Naive thymus-derived CD4-positive, alpha-beta T cell (primary cell): ENCODE measurements at regions not wholly inside any gene's neighbourhood (a gene's known extent, or its start where the extent isn't known, plus 50 kb on each side); places are given as distances from the start of the nearest gene placed in this dataset.

Experiments used
- ATAC-seq: fragments of 150-1000 bp; cut with Tn5 transposase; 2 replicates; pipeline ENCODE4 v1.10.0; 2021; ENCODE audit warnings: mild to moderate bottlenecking, moderate library complexity
- CTCF ChIA-PET: fragments of 350-600 bp; sonication (Branson Sonifier 250); formaldehyde crosslinking; loops from one replicate; lab custom pipeline; 2021; ENCODE audit warnings: antibody characterized with exemption; lab: Charles Lee
- POLR2A ChIA-PET: fragments of 350-600 bp; sonication (Branson Sonifier 250); formaldehyde crosslinking; loops from one replicate; lab custom pipeline; 2021; ENCODE audit warnings: antibody characterized with exemption, inconsistent platforms; lab: Charles Lee
- DNase-seq, 9 donors: peaks; one replicate each; pipeline versions ENCODE4 v3.0.0 to v3.0.0-alpha.2; 2020 to 2022; ENCODE audit warnings: mixed read lengths in 1 of 9
- H3K27ac ChIP-seq: one replicate; pipeline ENCODE4 v1.7.0; 2013; ENCODE audit warnings: mild to moderate bottlenecking, low read depth, low read length, moderate library complexity
- H3K27me3 ChIP-seq, 2 donors: one replicate each; pipeline ENCODE4 v1.7.0; 2013; ENCODE audit warnings: low read length in 2 of 2, mild to moderate bottlenecking in 2 of 2, moderate library complexity in 2 of 2; ENCODE audit not compliant: control insufficient read depth in 2 of 2, insufficient read depth in 2 of 2
- H3K36me3 ChIP-seq, 3 experiments: 1 replicate in 2 of 3; 2 replicates in 1 of 3; pipeline ENCODE4 v1.7.0; 2013; ENCODE audit warnings: low read length in 3 of 3, mild to moderate bottlenecking in 3 of 3, moderate library complexity in 1 of 3; ENCODE audit not compliant: insufficient read depth in 3 of 3, control insufficient read depth in 2 of 3
- H3K4me1 ChIP-seq, 2 donors: one replicate each; pipeline ENCODE4 v1.7.0; 2013; ENCODE audit warnings: low read length in 2 of 2, mild to moderate bottlenecking in 2 of 2, moderate library complexity in 1 of 2; ENCODE audit not compliant: control insufficient read depth in 2 of 2, insufficient read depth in 2 of 2
- H3K4me3 ChIP-seq: 2 replicates; pipeline ENCODE4 v1.7.0; 2013; ENCODE audit warnings: mild to moderate bottlenecking, low read length
- H3K9me3 ChIP-seq, 3 experiments: 1 replicate in 2 of 3; 2 replicates in 1 of 3; pipeline ENCODE4 v1.7.0; 2013; ENCODE audit warnings: low read length in 3 of 3; ENCODE audit not compliant: control insufficient read depth in 2 of 3
- H3K27ac Mint-ChIP-seq, 9 donors: one replicate each; pipeline ENCODE4 v1.8.0; 2020 to 2022; ENCODE audit warnings: mixed read lengths in 9 of 9, mild to moderate bottlenecking in 8 of 9, moderate library complexity in 5 of 9, inconsistent platforms in 2 of 9
- H3K27me3 Mint-ChIP-seq, 5 donors: one replicate each; pipeline ENCODE4 v1.8.0; 2021 to 2022; ENCODE audit warnings: mixed read lengths in 5 of 5, mild to moderate bottlenecking in 1 of 5
- H3K36me3 Mint-ChIP-seq, 5 donors: one replicate each; pipeline ENCODE4 v1.8.0; 2020 to 2022; ENCODE audit warnings: mixed read lengths in 5 of 5, mild to moderate bottlenecking in 3 of 5, inconsistent platforms in 1 of 5
- H3K4me1 Mint-ChIP-seq, 7 donors: one replicate each; pipeline ENCODE4 v1.8.0; 2020 to 2022; ENCODE audit warnings: mixed read lengths in 7 of 7, mild to moderate bottlenecking in 3 of 7, inconsistent platforms in 1 of 7
- H3K4me3 Mint-ChIP-seq, 10 donors: one replicate each; pipeline ENCODE4 v1.8.0; 2020 to 2022; ENCODE audit warnings: mild to moderate bottlenecking in 10 of 10, mixed read lengths in 10 of 10, moderate library complexity in 6 of 10, inconsistent platforms in 2 of 10
- H3K9me3 Mint-ChIP-seq, 11 donors: one replicate each; pipeline ENCODE4 v1.8.0; 2020 to 2022; ENCODE audit warnings: mixed read lengths in 11 of 11, mild to moderate bottlenecking in 4 of 11, inconsistent platforms in 1 of 11, moderate library complexity in 1 of 11
- intact Hi-C, 2 donors: fragments of 100-400 bp; cut with micrococcal nuclease; formaldehyde crosslinking; loops; one replicate each; pipeline ENCODE4 v1.15.1; 2023

DNA sequence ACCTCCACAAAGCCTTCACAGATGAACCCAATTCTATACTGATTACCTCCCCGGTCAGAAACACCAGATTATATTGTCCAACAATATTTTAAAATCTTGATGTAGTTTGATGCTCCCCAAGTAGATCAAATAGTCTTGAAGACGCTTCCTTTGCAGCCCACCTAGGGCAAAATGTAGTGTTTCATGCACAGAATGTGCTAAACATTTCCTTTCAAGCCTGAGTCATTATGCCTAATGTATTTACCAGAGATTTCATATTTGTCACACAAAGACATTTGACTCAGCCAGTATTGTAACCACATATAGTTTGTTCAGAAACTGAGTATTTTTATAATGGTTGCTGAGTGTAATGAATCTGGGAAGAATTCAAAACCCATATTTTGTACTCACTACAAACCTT lies 1396.8 kb downstream of the LRRC4C start:
- Mint-ChIP-seq H3K36me3 (peaks cover 0 to 3% (median 0%) of the 10 kb centered on the region in 5 donors), H3K27ac (no peak overlapping the region), H3K9me3 (peaks cover 1 to 40% (median 10%) of the 10 kb centered on the region in 11 donors), H3K4me1 (no peaks in the 10 kb centered on the region), H3K4me3 (no peak overlapping the region), H3K27me3 (no peaks in the 10 kb centered on the region)
- no peak for DNase-seq
- H3K27ac ChIP-seq: no peak overlapping the region
- ATAC-seq: no peak
- H3K4me1 ChIP-seq: no peaks in the 10 kb centered on the region
- no peak overlapping the region for H3K4me3 ChIP-seq
- no peaks in the 10 kb centered on the region for H3K36me3 ChIP-seq
- H3K9me3 ChIP-seq: no peaks in the 10 kb centered on the region
- ChIA-PET POLR2A (no interaction called here), CTCF (interaction anchor here (0.7 kb wide), 1 partner anchor 12 kb away, joined by 7 read pairs; no protein-coding TSS in a partner anchor)
- H3K27me3 ChIP-seq: no peaks in the 10 kb centered on the region
- intact Hi-C loops: no loop called here

DNA sequence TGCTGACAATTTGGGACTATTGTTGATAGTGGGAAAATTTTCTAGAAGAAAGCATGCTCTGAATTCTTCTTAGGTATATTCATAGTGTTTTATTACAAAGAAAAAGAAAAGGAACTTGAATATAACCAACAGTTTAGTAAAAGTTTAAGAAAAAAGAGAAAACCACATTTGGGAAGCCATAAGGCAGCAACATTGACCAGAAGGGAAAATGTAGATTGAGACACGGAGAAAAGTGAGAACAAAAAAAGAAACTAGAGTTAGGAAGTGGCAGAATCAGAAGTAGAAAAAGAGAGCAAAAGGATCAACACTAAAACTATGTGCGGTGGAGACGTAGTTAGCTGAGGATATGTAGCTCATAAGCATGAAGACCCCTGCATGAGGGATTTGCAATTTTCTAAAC lies 1398.2 kb downstream of the LRRC4C start:
- no peaks in the 10 kb centered on the region for H3K9me3 ChIP-seq
- ATAC-seq (no peak), DNase-seq (no peak)
- intact Hi-C loops: no loop called here
- Mint-ChIP-seq H3K27me3 (no peaks in the 10 kb centered on the region), H3K4me3 (no peak overlapping the region), H3K27ac (no peak overlapping the region), H3K4me1 (no peaks in the 10 kb centered on the region), H3K9me3 (peaks cover 0 to 46% (median 7%) of the 10 kb centered on the region in 11 donors), H3K36me3 (no peaks in the 10 kb centered on the region)
- H3K4me3 ChIP-seq: no peak overlapping the region
- ChIA-PET POLR2A (no interaction called here), CTCF (no interaction called here)
- no peaks in the 10 kb centered on the region for H3K27me3 ChIP-seq
- H3K27ac ChIP-seq: no peak overlapping the region
- no peaks in the 10 kb centered on the region for H3K4me1 ChIP-seq
- H3K36me3 ChIP-seq: no peaks in the 10 kb centered on the region

DNA sequence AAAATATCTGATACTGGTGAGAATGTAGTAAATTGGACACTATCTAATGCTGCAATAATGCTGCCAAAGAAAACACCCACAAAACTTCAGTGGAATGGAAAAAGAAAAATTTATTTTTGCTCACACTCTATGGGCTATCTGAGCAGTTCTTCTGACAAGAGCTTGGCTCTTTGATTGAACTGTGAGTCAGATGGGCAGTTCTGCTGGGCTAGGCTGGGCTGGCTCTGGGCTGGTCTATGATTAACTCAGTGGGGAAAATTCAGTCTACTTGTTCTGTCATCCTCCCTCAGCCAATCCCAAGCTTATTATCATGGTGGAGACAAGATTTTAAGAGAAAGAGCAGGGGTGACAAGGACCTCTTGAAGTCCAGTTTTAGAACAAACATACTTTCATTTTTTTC lies 1404.8 kb downstream of the LRRC4C start:
- no peak overlapping the region for H3K27ac Mint-ChIP-seq

GRCh38 chr11:40045312-40045711 lies 1414.1 kb downstream of the LRRC4C start:
- no peak for ATAC-seq
- Mint-ChIP-seq H3K4me1 (no peaks in the 10 kb centered on the region), H3K27ac (no peak overlapping the region), H3K4me3 (no peak overlapping the region), H3K9me3 (peaks cover 2 to 29% (median 16%) of the 10 kb centered on the region in 11 donors), H3K27me3 (no peaks in the 10 kb centered on the region), H3K36me3 (no peaks in the 10 kb centered on the region)
- H3K27me3 ChIP-seq: no peaks in the 10 kb centered on the region
- intact Hi-C loops: no loop called here
- no peak overlapping the region for H3K4me3 ChIP-seq
- ChIA-PET CTCF (no interaction called here), POLR2A (no interaction called here)
- no peak for DNase-seq
- no peaks in the 10 kb centered on the region for H3K9me3 ChIP-seq
- H3K27ac ChIP-seq: no peak overlapping the region
- no peaks in the 10 kb centered on the region for H3K36me3 ChIP-seq
- no peaks in the 10 kb centered on the region for H3K4me1 ChIP-seq

More for the DNA sequence above, 1404.8 kb downstream of the LRRC4C start:
- H3K4me1 ChIP-seq: no peaks in the 10 kb centered on the region
- ChIA-PET POLR2A (no interaction called here), CTCF (no interaction called here)
- ATAC-seq: no peak
- DNase-seq: no peak
- H3K27ac ChIP-seq: no peak overlapping the region
- Mint-ChIP-seq H3K27me3 (no peaks in the 10 kb centered on the region), H3K4me3 (no peak overlapping the region), H3K36me3 (no peaks in the 10 kb centered on the region), H3K9me3 (peaks cover 0 to 45% (median 6%) of the 10 kb centered on the region in 11 donors), H3K4me1 (no peaks in the 10 kb centered on the region)
- H3K36me3 ChIP-seq: no peaks in the 10 kb centered on the region
- intact Hi-C loops: no loop called here
- peaks cover 0 to 6% (median 0%) of the 10 kb centered on the region in 3 experiments for H3K9me3 ChIP-seq
- no peaks in the 10 kb centered on the region for H3K27me3 ChIP-seq
- no peak overlapping the region for H3K4me3 ChIP-seq

DNA sequence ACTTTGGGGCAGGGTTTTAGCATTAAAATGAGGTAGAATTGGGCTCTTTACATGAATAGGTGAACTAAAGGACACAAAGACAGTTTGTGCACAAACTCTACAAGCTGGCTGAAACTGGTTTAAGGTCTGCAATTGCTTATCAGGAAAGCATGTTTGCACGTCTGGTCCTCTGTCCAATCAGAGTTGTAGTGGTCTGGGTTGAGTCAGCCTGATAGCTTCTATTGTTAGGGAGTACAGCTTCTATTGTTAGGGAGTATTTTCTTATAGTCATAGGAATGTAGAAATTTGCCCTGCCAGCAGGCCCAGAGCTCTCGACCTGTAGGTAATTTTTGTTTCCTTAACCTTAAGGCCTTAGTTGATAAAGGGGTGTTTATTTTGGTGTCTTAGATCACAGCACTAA lies 1422.4 kb downstream of the LRRC4C start:
- no peak overlapping the region for H3K4me3 Mint-ChIP-seq
- intact Hi-C loops: loop anchor here in 1 of 2 donors (10.0 kb wide), 1 partner anchor 58 kb away; no protein-coding TSS in a partner anchor
- no peaks in the 10 kb centered on the region for H3K36me3 Mint-ChIP-seq
- Histone ChIP-seq H3K27ac (no peak overlapping the region), H3K4me3 (no peak overlapping the region), H3K9me3 (peaks cover 0 to 5% (median 0%) of the 10 kb centered on the region in 3 experiments), H3K36me3 (no peaks in the 10 kb centered on the region), H3K27me3 (no peaks in the 10 kb centered on the region), H3K4me1 (no peaks in the 10 kb centered on the region)
- no peak for ATAC-seq
- DNase-seq: no peak
- H3K27ac Mint-ChIP-seq: no peak overlapping the region
- no peaks in the 10 kb centered on the region for H3K27me3 Mint-ChIP-seq
- peaks cover 4 to 24% (median 14%) of the 10 kb centered on the region in 11 donors for H3K9me3 Mint-ChIP-seq
- ChIA-PET CTCF (no interaction called here), POLR2A (no interaction called here)
- H3K4me1 Mint-ChIP-seq: no peaks in the 10 kb centered on the region

- Mint-ChIP-seq H3K27me3 (no peaks in the 10 kb centered on the region), H3K27ac (no peak overlapping the region), H3K4me3 (no peak overlapping the region), H3K4me1 (no peaks in the 10 kb centered on the region), H3K36me3 (no peaks in the 10 kb centered on the region), H3K9me3 (peaks cover 5 to 25% (median 6%) of the 10 kb centered on the region in 11 donors)
- intact Hi-C loops: loop anchor here in 1 of 2 donors (10.0 kb wide), 1 partner anchor 62 kb away; no protein-coding TSS in a partner anchor
- H3K9me3 ChIP-seq: peaks cover 0 to 5% (median 0%) of the 10 kb centered on the region in 3 experiments
- no peak for ATAC-seq
- POLR2A ChIA-PET: no interaction called here
- no peaks in the 10 kb centered on the region for H3K27me3 ChIP-seq
- H3K4me1 ChIP-seq: no peaks in the 10 kb centered on the region
- CTCF ChIA-PET: no interaction called here
- H3K36me3 ChIP-seq: no peaks in the 10 kb centered on the region
- no peak for DNase-seq
- H3K4me3 ChIP-seq: no peak overlapping the region
- no peak overlapping the region for H3K27ac ChIP-seq
Observed at GRCh38 chr11:40032331-40032730, 1427.1 kb downstream of the LRRC4C start.

- Histone ChIP-seq H3K4me3 (no peak overlapping the region), H3K36me3 (no peaks in the 10 kb centered on the region), H3K27me3 (no peaks in the 10 kb centered on the region), H3K4me1 (no peaks in the 10 kb centered on the region), H3K27ac (no peak overlapping the region), H3K9me3 (peaks cover 0 to 5% (median 0%) of the 10 kb centered on the region in 3 experiments)
- H3K36me3 Mint-ChIP-seq: no peaks in the 10 kb centered on the region
- no peaks in the 10 kb centered on the region for H3K4me1 Mint-ChIP-seq
- DNase-seq (no peak), ATAC-seq (no peak)
- H3K9me3 Mint-ChIP-seq: peaks cover 0 to 22% (median 6%) of the 10 kb centered on the region in 11 donors
- no peak overlapping the region for H3K27ac Mint-ChIP-seq
- intact Hi-C loops: loop anchor here in 1 of 2 donors (10.0 kb wide), 1 partner anchor 64 kb away; no protein-coding TSS in a partner anchor
- no peaks in the 10 kb centered on the region for H3K27me3 Mint-ChIP-seq
- ChIA-PET CTCF (no interaction called here), POLR2A (no interaction called here)
- no peak overlapping the region for H3K4me3 Mint-ChIP-seq
Observed at GRCh38 chr11:40030867-40031266, 1428.6 kb downstream of the LRRC4C start.
